Esophagus muscularis mucosa (tissue), 4 donors: ENCODE measurements at regions not wholly inside any gene's neighbourhood (a gene's known extent, or its start where the extent isn't known, plus 50 kb on each side); places are given as distances from the start of the nearest gene placed in this dataset.

Experiments
- CTCF ChIP-seq, 3 experiments: fragments of 200-600 bp in 2 of 3; fragments of 450-650 bp in 1 of 3; sonication (generic) in 2 of 3; IDR thresholded peaks; one replicate each; pipeline ENCODE4 v1.5.1; 2017 to 2019; ENCODE audit warnings: antibody characterized with exemption in 3 of 3, mild to moderate bottlenecking in 2 of 3, moderate library complexity in 1 of 3
- EP300 ChIP-seq: sonication (generic); formaldehyde crosslinking; IDR thresholded peaks from one replicate; pipeline ENCODE4 v1.6.1; 2017; ENCODE audit warnings: antibody characterized with exemption
- POLR2A ChIP-seq: fragments of 450-650 bp; IDR thresholded peaks from one replicate; pipeline ENCODE4 v1.6.1; 2017; ENCODE audit warnings: antibody characterized with exemption, moderate library complexity, mild to moderate bottlenecking, low read depth

DNA sequence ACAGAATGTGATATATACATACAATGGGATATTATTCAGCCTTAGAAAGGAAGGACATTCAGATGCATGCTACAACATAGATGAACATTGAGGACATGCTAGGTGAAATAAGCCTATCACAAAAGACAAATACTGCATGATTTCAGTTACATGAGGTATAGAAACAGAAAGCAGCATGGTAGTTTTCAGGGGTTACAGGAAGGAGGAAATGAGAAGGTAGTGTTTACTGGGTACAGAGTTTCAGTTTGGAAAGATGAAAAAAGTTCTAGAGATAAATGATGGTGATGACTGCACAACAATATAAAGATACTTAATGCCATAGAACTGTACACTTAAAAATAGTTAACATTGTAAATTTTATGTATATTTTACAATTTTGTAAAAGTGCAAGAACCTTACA, 266.7 kb upstream of the C11orf87 start:
- TF ChIP-seq CTCF (IDR thresholded peaks at IDR 0.05): no peak
- no peak for TF ChIP-seq POLR2A
- no peak for TF ChIP-seq EP300
